A549 (cell line): ENCODE measurements at regions not wholly inside any gene's neighbourhood (a gene's known extent, or its start where the extent isn't known, plus 50 kb on each side); places are given as distances from the start of the nearest gene placed in this dataset.

ENCODE experiments used
- ATAC-seq, 2 experiments: fragments of 200-7000 bp in 1 of 2; fragments of >200 bp in 1 of 2; cut with Nextera tagmentation in 1 of 2; cut with Tn5 transposase in 1 of 2; 3 replicates each; pipeline versions ENCODE4 v1.8.0 to v1.9.1; 2018 to 2020; ENCODE audit warnings: mild to moderate bottlenecking in 1 of 2, moderate library complexity in 1 of 2
- CTCF ChIA-PET: fragments of 300-600 bp; sonication (Branson Sonifier 250); formaldehyde crosslinking; extraction: SDS; loops from one replicate; lab custom pipeline; 2021; ENCODE audit warnings: antibody characterized with exemption, inconsistent platforms; lab: Yijun Ruan, JAX
- POLR2A ChIA-PET: fragments of 350-600 bp; formaldehyde crosslinking; extraction: SDS; loops from one replicate; lab custom pipeline; 2021; ENCODE audit warnings: antibody characterized with exemption, inconsistent platforms; lab: Yijun Ruan, JAX
- DNase-seq, 2 experiments: peaks; one replicate each; pipeline versions ENCODE4 v3.0.0 to v3.0.0-alpha.2; 2011 to 2016; ENCODE audit warnings: low read depth in 1 of 2, low spot score in 1 of 2
- FAIRE-seq: peaks from 2 replicates; lab custom pipeline; 2011; peaks lifted over from hg19 to GRCh38; lab: Jason Lieb, UNC
- H3K27ac ChIP-seq, 2 experiments: fragments of >200 bp; sonication (Bioruptor Twin); formaldehyde crosslinking; 3 replicates each; pipeline ENCODE4 v1.5.1; 2016 to 2017
- H3K4me1 ChIP-seq: fragments of >200 bp; sonication (Bioruptor Twin); formaldehyde crosslinking; 3 replicates; pipeline ENCODE4 v1.6.1; 2016
- H3K4me2 ChIP-seq: fragments of >200 bp; sonication (Bioruptor Twin); formaldehyde crosslinking; 3 replicates; pipeline ENCODE4 v1.6.1; 2016
- H3K4me3 ChIP-seq: fragments of >200 bp; sonication (Bioruptor Twin); formaldehyde crosslinking; 3 replicates; pipeline ENCODE4 v1.5.1; 2016
- H3K9me3 ChIP-seq: fragments of >200 bp; sonication (Bioruptor Twin); formaldehyde crosslinking; 3 replicates; pipeline ENCODE4 v1.6.1; 2016
- BHLHE40 ChIP-seq: IDR thresholded peaks from 2 replicates; pipeline ENCODE4 v1.6.1; 2012; ENCODE audit warnings: low read depth, low read length, inconsistent platforms
- CEBPB ChIP-seq, 2 experiments: fragments of >200 bp in 1 of 2; sonication (Bioruptor Twin) in 1 of 2; formaldehyde crosslinking in 1 of 2; IDR thresholded peaks; 2 replicates each; pipeline ENCODE4 v1.6.1; 2012 to 2016
- CHD4 ChIP-seq: fragments of 200-600 bp; sonication (generic); IDR thresholded peaks from 2 replicates; pipeline ENCODE4 v1.6.1; 2016; ENCODE audit warnings: antibody characterized with exemption, mild to moderate bottlenecking, borderline replicate concordance
- EHF ChIP-seq: fragments of 250-450 bp; sonication (Bioruptor Pico); IDR thresholded peaks from 2 replicates; pipeline ENCODE4 v1.5.0; 2020; ENCODE audit warnings: mild to moderate bottlenecking
- EHMT2 ChIP-seq: fragments of 200-600 bp; sonication (generic); IDR thresholded peaks from 2 replicates; pipeline ENCODE4 v1.6.1; 2016; ENCODE audit warnings: antibody characterized with exemption, low read depth, mild to moderate bottlenecking, moderate library complexity
- ESRRA ChIP-seq: fragments of 150-350 bp; IDR thresholded peaks from 2 replicates; pipeline ENCODE4 v1.6.1; 2014; ENCODE audit warnings: mild to moderate bottlenecking, low read length, borderline replicate concordance
- HDAC2 ChIP-seq: fragments of 200-600 bp; sonication (generic); IDR thresholded peaks from 2 replicates; pipeline ENCODE4 v1.6.1; 2016
- HES2 ChIP-seq: fragments of >200 bp; sonication (Bioruptor Twin); formaldehyde crosslinking; IDR thresholded peaks from 2 replicates; pipeline ENCODE4 v1.6.1; 2016
- HMGXB4 ChIP-seq: fragments of 250-450 bp; sonication (Bioruptor Pico); IDR thresholded peaks from 2 replicates; pipeline ENCODE4 v1.5.0; 2021; ENCODE audit warnings: mild to moderate bottlenecking, moderate library complexity, borderline replicate concordance
- HOXB5 ChIP-seq: fragments of 250-450 bp; sonication (Bioruptor Pico); IDR thresholded peaks from 2 replicates; pipeline ENCODE4 v1.5.0; 2020; ENCODE audit warnings: mild to moderate bottlenecking, moderate library complexity
- KDM5A ChIP-seq: fragments of 200-600 bp; sonication (generic); IDR thresholded peaks from 2 replicates; pipeline ENCODE4 v1.6.1; 2016; ENCODE audit warnings: antibody characterized with exemption, mild to moderate bottlenecking
- NFE2L2 ChIP-seq: fragments of 150-350 bp; conservative IDR thresholded peaks from 2 replicates; pipeline ENCODE4 v1.6.1; 2014; ENCODE audit warnings: low read length
- PBX3 ChIP-seq: IDR thresholded peaks from 2 replicates; pipeline ENCODE4 v1.6.1; 2012
- PHF8 ChIP-seq: fragments of 200-600 bp; sonication (generic); IDR thresholded peaks from 2 replicates; pipeline ENCODE4 v1.6.1; 2016; ENCODE audit warnings: low read depth, mild to moderate bottlenecking, antibody characterized with exemption, moderate library complexity, borderline replicate concordance
- POLR2A ChIP-seq: IDR thresholded peaks from 2 replicates; pipeline ENCODE4 v1.6.1; 2012; ENCODE audit warnings: mild to moderate bottlenecking, low read length
- POLR2AphosphoS2 ChIP-seq: conservative IDR thresholded peaks from 2 replicates; pipeline ENCODE4 v1.6.1; 2012; ENCODE audit warnings: low read length, improper control_type of control experiment, inconsistent platforms
- RAD21 ChIP-seq, 2 experiments: fragments of >200 bp in 1 of 2; sonication (Bioruptor Twin) in 1 of 2; formaldehyde crosslinking in 1 of 2; IDR thresholded peaks in 1 of 2; conservative IDR thresholded peaks in 1 of 2; 2 replicates in 1 of 2; 3 replicates in 1 of 2; pipeline ENCODE4 v1.6.1; 2012 to 2018; ENCODE audit warnings: inconsistent platforms in 1 of 2
- RARB ChIP-seq: fragments of 250-450 bp; sonication (Bioruptor Pico); IDR thresholded peaks from 2 replicates; pipeline ENCODE4 v1.8.0; 2021; ENCODE audit warnings: mild to moderate bottlenecking, moderate library complexity
- SMC3 ChIP-seq: fragments of >200 bp; sonication (Bioruptor Twin); formaldehyde crosslinking; IDR thresholded peaks from 3 replicates; pipeline ENCODE4 v1.6.1; 2018; ENCODE audit warnings: inconsistent platforms
- TP53 ChIP-seq: fragments of 250-450 bp; sonication (Bioruptor Pico); IDR thresholded peaks from 2 replicates; pipeline ENCODE4 v1.5.0; 2021; ENCODE audit warnings: mild to moderate bottlenecking, moderate library complexity
- ZC3H11A ChIP-seq: fragments of 450-650 bp; IDR thresholded peaks from 2 replicates; pipeline ENCODE4 v1.6.1; 2014; ENCODE audit warnings: antibody characterized with exemption, mild to moderate bottlenecking
- ZSCAN20 ChIP-seq: fragments of 250-450 bp; sonication (Bioruptor Pico); IDR thresholded peaks from 2 replicates; pipeline ENCODE4 v1.8.0; 2022; ENCODE audit warnings: mild to moderate bottlenecking, moderate library complexity
- WGBS: methylation state at CpG from one replicate; pipeline ENCODE4 v1.1.6; 2017; ENCODE audit errors: missing lambda C conversion rate; 5-methylcytosine and 5-hydroxymethylcytosine counted together
- TF ChIP-seq, protein P1 (sequence below): fragments of >200 bp; sonication (Bioruptor Twin); formaldehyde crosslinking; IDR thresholded peaks from 3 replicates; pipeline ENCODE4 v1.6.1; 2016
- TF ChIP-seq, protein P2 (sequence below): fragments of 250-450 bp; sonication (Bioruptor Pico); IDR thresholded peaks from 2 replicates; pipeline ENCODE4 v1.5.0; 2020; ENCODE audit warnings: low read depth, mild to moderate bottlenecking, moderate library complexity

- no peak for TF ChIP-seq PHF8
- TF ChIP-seq, protein P1, sequence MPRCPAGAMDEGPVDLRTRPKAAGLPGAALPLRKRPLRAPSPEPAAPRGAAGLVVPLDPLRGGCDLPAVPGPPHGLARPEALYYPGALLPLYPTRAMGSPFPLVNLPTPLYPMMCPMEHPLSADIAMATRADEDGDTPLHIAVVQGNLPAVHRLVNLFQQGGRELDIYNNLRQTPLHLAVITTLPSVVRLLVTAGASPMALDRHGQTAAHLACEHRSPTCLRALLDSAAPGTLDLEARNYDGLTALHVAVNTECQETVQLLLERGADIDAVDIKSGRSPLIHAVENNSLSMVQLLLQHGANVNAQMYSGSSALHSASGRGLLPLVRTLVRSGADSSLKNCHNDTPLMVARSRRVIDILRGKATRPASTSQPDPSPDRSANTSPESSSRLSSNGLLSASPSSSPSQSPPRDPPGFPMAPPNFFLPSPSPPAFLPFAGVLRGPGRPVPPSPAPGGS = no peak
- TF ChIP-seq KDM5A = no peak
These were observed 62.4 kb upstream of the URI1 start (continued) for GRCh38 chr19:29879655-29879974.

DNA sequence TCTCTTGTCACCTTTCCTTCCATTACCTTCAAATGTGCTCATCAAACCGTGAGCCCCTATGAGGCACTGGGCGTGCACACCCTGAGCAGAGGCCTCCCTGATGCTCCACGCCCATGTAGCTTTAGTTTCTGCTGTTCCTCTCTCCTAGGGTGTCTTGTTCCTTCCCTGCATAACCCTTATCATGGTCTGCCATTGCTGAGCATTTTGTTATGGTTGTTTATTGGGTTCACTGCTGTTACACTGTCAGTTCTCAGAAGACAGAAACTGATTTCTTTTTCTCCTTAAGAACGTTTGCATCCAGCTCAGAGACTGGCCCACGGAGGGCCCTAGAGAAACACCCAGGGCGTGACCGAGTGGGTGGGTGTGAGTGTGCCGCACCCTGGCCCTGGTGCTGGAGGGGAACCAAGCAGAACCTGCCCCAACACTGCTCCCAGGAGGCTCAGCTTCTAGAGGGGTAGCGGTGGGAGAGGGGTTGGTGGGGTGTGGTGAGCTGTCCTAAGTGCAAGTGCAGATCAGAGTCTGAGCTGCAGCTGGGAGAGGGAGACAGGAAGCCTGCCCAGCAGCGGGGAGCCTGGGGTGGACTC, 61.4 kb upstream of the URI1 start:
- Histone ChIP-seq H3K27ac (no peak overlapping the region), H3K4me3 (no peak overlapping the region), H3K4me2 (no peak overlapping the region), H3K4me1 (peaks cover 10% of the 10 kb centered on the region; the same call in 1 of the 3 replicates), H3K9me3 (no peaks in the 10 kb centered on the region)
- ATAC-seq (no peak), DNase-seq (no peak), FAIRE-seq (no peak)
- no peak for TF ChIP-seq EHF (CRISPR knock-in tag)
- TF ChIP-seq HMGXB4 (CRISPR knock-in tag) = no peak
- TF ChIP-seq HES2 = no peak
- no peak for TF ChIP-seq CEBPB (IDR thresholded peaks at IDR 0.05)
- no peak for TF ChIP-seq RARB
- TF ChIP-seq POLR2AphosphoS2 = no peak
- TF ChIP-seq CHD4 = no peak
- no peak for TF ChIP-seq HDAC2
- TF ChIP-seq ZC3H11A = no peak
- no peak for TF ChIP-seq ESRRA
- CTCF ChIA-PET = interaction anchor here (0.9 to 17.2 kb wide), 11 partner anchors 7 to 270 kb away, joined by 3 to 362 read pairs (median 6); no protein-coding TSS in a partner anchor
- POLR2A ChIA-PET = no interaction called here
- WGBS = 51% methylated on average over 10 of the region's 10 CpGs

DNA sequence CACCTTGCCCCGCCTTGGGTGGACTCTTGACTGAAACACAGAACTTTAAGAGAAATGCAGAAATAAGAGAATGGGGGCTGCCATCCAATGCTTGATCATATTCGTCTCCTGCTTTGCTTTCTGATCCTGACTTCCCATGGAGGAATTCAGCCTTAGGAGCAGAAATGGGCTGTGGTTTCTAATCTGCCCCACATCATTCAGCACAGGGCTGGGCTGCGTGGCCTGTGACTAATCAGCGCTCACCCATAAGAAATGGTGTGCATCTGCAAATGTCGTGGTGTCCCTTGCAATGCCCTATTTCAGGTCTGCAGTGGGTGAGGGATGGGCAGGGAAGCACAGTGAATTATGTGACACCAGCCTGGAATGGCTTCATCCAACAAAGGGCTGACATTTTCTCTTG, 60.7 kb upstream of the URI1 start:
- 58% methylated on average over 5 of the region's 5 CpGs for WGBS
- ATAC-seq (no peak), FAIRE-seq (no peak), DNase-seq (no peak)
- H3K4me3 ChIP-seq = no peak overlapping the region
- CTCF ChIA-PET = interaction anchor here (1.1 to 17.2 kb wide), 6 partner anchors 8 to 152 kb away, joined by 3 to 362 read pairs (median 164); no protein-coding TSS in a partner anchor
- POLR2A ChIA-PET = no interaction called here
- H3K9me3 ChIP-seq = no peaks in the 10 kb centered on the region
- no peak overlapping the region for H3K4me2 ChIP-seq
- H3K4me1 ChIP-seq = peaks cover 10% of the 10 kb centered on the region; the same call in 1 of the 3 replicates
- no peak for TF ChIP-seq TP53 (CRISPR knock-in tag)
- TF ChIP-seq POLR2A = no peak
- no peak for TF ChIP-seq RAD21 (conservative IDR thresholded peaks at IDR 0.05 in 1 of 2, IDR thresholded peaks at IDR 0.05 in 1 of 2)
- TF ChIP-seq, protein P2, sequence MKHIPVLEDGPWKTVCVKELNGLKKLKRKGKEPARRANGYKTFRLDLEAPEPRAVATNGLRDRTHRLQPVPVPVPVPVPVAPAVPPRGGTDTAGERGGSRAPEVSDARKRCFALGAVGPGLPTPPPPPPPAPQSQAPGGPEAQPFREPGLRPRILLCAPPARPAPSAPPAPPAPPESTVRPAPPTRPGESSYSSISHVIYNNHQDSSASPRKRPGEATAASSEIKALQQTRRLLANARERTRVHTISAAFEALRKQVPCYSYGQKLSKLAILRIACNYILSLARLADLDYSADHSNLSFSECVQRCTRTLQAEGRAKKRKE (CRISPR knock-in tag) = no peak
- TF ChIP-seq HOXB5 (CRISPR knock-in tag) = no peak
- TF ChIP-seq BHLHE40 = no peak
- no peak for TF ChIP-seq ZSCAN20 (CRISPR knock-in tag)
- no peak for TF ChIP-seq PBX3
- TF ChIP-seq SMC3 = no peak
- no peak for TF ChIP-seq EHMT2
- TF ChIP-seq POLR2AphosphoS2 = no peak
- no peak for TF ChIP-seq NFE2L2
- H3K27ac ChIP-seq = no peak overlapping the region
